ENCODE measurements at regions not wholly inside any gene's neighbourhood (a gene's known extent, or its start where the extent isn't known, plus 50 kb on each side); places are given as distances from the start of the nearest gene placed in this dataset.

DNA sequence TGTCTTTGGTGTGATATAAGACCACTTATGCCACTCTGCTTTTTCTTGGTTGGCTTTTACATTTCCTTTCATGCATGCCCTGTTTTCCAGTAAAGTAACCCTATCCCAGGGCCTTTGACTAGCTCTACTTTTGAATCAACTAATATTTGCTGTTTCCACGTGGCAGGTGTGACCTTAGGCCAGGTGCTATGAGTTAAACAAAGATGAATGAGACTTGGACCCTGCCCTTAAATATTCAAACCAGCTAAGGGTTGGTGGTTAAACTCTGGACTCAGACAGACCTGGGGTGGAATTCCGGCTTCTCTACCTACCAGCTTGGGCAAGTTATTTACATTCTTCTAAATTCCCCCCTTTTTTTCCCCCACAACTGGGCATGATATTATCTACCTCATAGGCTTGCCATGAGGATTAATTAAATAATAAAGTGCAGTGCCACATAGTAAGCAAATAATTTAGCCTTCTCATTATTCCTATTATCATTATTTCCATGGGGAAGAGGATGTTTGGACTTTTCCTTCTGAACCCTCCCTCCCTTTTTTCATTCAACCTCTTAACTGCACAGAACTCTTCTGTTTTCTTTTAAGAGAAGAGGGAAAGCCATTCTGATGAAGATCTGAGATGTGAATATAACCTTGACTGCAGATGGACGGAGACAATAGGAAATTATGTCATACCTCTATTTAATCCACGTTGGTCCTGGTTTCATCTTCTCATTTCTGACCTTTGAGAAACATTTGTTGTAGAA lies 143.6 kb upstream of the TNFAIP3 start:
- TF ChIP-seq, protein P1, sequence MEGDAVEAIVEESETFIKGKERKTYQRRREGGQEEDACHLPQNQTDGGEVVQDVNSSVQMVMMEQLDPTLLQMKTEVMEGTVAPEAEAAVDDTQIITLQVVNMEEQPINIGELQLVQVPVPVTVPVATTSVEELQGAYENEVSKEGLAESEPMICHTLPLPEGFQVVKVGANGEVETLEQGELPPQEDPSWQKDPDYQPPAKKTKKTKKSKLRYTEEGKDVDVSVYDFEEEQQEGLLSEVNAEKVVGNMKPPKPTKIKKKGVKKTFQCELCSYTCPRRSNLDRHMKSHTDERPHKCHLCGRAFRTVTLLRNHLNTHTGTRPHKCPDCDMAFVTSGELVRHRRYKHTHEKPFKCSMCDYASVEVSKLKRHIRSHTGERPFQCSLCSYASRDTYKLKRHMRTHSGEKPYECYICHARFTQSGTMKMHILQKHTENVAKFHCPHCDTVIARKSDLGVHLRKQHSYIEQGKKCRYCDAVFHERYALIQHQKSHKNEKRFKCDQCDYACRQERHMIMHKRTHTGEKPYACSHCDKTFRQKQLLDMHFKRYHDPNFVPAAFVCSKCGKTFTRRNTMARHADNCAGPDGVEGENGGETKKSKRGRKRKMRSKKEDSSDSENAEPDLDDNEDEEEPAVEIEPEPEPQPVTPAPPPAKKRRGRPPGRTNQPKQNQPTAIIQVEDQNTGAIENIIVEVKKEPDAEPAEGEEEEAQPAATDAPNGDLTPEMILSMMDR (IDR thresholded peaks at IDR 0.05) = no peak
- TF ChIP-seq POLR2A (IDR thresholded peaks at IDR 0.05) = peak; percentile 47

All from right lobe of liver (tissue), 4 donors.